ENCODE measurements at regions not wholly inside any gene's neighbourhood (a gene's known extent, or its start where the extent isn't known, plus 50 kb on each side); places are given as distances from the start of the nearest gene placed in this dataset.

DNA sequence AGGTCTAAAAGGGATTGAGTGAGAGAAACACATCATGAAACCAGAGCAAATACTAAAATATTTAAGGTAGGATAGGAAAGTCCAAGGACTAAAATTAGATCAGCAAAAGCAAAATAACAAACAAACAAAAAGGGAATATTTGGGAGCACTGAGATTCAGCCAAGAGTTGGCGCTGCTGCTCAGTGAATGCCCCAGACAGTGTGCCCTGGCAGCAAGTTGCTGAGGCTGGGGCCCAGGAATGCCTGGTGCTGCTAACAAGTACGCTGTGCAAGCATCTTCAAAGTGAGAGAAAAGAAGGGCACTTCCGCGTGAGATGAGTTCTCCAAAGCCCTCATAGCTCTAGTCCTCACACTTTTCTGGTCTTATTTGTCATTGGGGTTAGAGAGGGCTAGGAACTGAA, 603.3 kb downstream of the EFNA5 start:
- no CpG with 5 or more reads among the region's 4 CpGs for WGBS (ENCODE audit: extremely low coverage, insufficient read length, low lambda C conversion rate)
- H2BK15ac ChIP-seq (ENCODE audit: low read depth, low read length), result no peak overlapping the region
- H3K79me1 ChIP-seq (ENCODE audit: insufficient read depth, low read depth, low read length, poor library complexity, severe bottlenecking), result no peaks in the 10 kb centered on the region
- no peaks in the 10 kb centered on the region for H3K27me3 ChIP-seq (ENCODE audit: insufficient read depth, low read length)
- Mint-ChIP-seq H3K4me1 (peaks cover 27 to 28% of the 10 kb centered on the region in 2 experiments), H3K27me3 (ENCODE audit: low read depth) (no peaks in the 10 kb centered on the region), H3K4me3 (no peak overlapping the region), H3K36me3 (ENCODE audit: insufficient read depth in 1 of 3, low read depth in 3 of 3) (peaks cover 5 to 19% (median 12%) of the 10 kb centered on the region in 3 experiments), H3K27ac (peak overlapping the region in 1 of 3 experiments; percentile 56; a peak in 3 of 7 replicates), H3K9me3 (peaks cover 8 to 16% of the 10 kb centered on the region in 2 experiments)
- no peak overlapping the region for H4K8ac ChIP-seq (replicated peaks; ENCODE audit: insufficient read length, low read depth, low read length)
- H3K9me3 ChIP-seq (ENCODE audit: control insufficient read depth, low read depth, low read length), result no peaks in the 10 kb centered on the region
- H2BK120ac ChIP-seq (ENCODE audit: low read depth, low read length, poor library complexity, severe bottlenecking), result no peak overlapping the region
- no peak overlapping the region for H2BK5ac ChIP-seq (ENCODE audit: insufficient read length, low read length)
- H3K18ac ChIP-seq (ENCODE audit: insufficient read length, low read depth, low read length), result no peak overlapping the region
- no peak overlapping the region for H3K4ac ChIP-seq (ENCODE audit: low read depth, low read length)
- H3K4me2 ChIP-seq (ENCODE audit: insufficient read depth, insufficient read length, low read length), result no peak overlapping the region
- no peaks in the 10 kb centered on the region for H4K20me1 ChIP-seq (ENCODE audit: control insufficient read depth, insufficient read depth, insufficient read length)
- no peak overlapping the region for H3K27ac ChIP-seq (ENCODE audit: insufficient read length, low read depth, low read length)
- peak; percentile 49 for DNase-seq
- no peak overlapping the region for H3K14ac ChIP-seq (ENCODE audit: insufficient read depth, low read length)
- H3K23me2 ChIP-seq (ENCODE audit: insufficient read length, low read depth, low read length, poor library complexity, severe bottlenecking), result no peaks in the 10 kb centered on the region
- no peak overlapping the region for H3K9ac ChIP-seq (ENCODE audit: extremely low read depth, insufficient read length, low read length)
- no peak overlapping the region for H4K91ac ChIP-seq (ENCODE audit: insufficient read length, low read depth, low read length)
- no peak overlapping the region for H4K5ac ChIP-seq (ENCODE audit: insufficient read length, low read depth, low read length)
- no peak overlapping the region for H3K23ac ChIP-seq (ENCODE audit: insufficient read length, low read depth, low read length)
- H2AFZ ChIP-seq (ENCODE audit: low read length), result no peak overlapping the region
- peaks cover 3% of the 10 kb centered on the region; the same call in 1 of the 2 replicates for H3K4me1 ChIP-seq (ENCODE audit: insufficient read depth, low read length)
- 0 out of 3 replicates have a peak, but pooled peaks have one; percentile 21 for TF ChIP-seq CTCF (conservative IDR thresholded peaks at IDR 0.05)
- no peak overlapping the region for H3K56ac ChIP-seq (ENCODE audit: insufficient read length, low read depth, low read length)
- no peak overlapping the region for H2BK20ac ChIP-seq (ENCODE audit: low read depth, low read length, poor library complexity, severe bottlenecking)
- no peak overlapping the region for H2AK5ac ChIP-seq (ENCODE audit: insufficient read length, low read length)
- H3K79me2 ChIP-seq (ENCODE audit: insufficient read depth, low read length), result no peaks in the 10 kb centered on the region
- no peak overlapping the region for H2BK12ac ChIP-seq (ENCODE audit: insufficient read length, low read depth, low read length)
- no peak overlapping the region for H3T11ph ChIP-seq (ENCODE audit: low read length)
